ENCODE measurements at regions not wholly inside any gene's neighbourhood (a gene's known extent, or its start where the extent isn't known, plus 50 kb on each side); places are given as distances from the start of the nearest gene placed in this dataset.

GRCh38 chr13:73532987-73533510, 474.2 kb downstream of the KLF5 start:
- Mint-ChIP-seq H3K4me3 (ENCODE audit: low read depth) (no peak overlapping the region), H3K36me3 (ENCODE audit: insufficient read depth) (no peaks in the 10 kb centered on the region), H3K27me3 (no peaks in the 10 kb centered on the region), H3K4me1 (ENCODE audit: low read depth) (peaks cover 18% of the 10 kb centered on the region), H3K9me3 (ENCODE audit: low read depth) (peaks cover 6% of the 10 kb centered on the region), H3K27ac (no peak overlapping the region)
- DNase-seq (ENCODE audit: low spot score, unreplicated experiment), result no peak
- TF ChIP-seq CTCF (IDR thresholded peaks at IDR 0.05; ENCODE audit: unreplicated experiment), result no peak

DNA sequence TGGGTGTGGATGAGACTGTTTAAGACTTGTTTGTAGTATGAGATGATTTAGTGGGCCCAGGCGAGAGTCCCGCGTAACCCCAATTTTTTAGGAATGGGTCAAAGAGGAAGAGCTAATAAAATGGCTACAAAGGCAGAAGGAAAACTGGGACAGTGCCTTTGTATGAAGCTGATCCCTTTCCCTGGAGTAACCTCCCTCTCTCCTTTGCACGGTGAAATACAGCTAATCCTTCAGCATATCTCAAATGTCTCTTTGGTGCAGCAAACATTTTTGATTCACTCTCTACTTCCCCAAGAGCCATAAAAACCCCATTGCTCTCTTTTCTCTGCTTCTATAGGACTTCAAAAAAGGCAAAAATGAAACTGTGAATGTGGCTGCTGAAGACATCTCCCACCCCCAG, 473.8 kb downstream of the KLF5 start:
- H3K27me3 Mint-ChIP-seq, result no peaks in the 10 kb centered on the region
- no peak for TF ChIP-seq CTCF (IDR thresholded peaks at IDR 0.05; ENCODE audit: unreplicated experiment)

GRCh38 chr13:73531014-73531413, 472.2 kb downstream of the KLF5 start:
- TF ChIP-seq CTCF (IDR thresholded peaks at IDR 0.05; ENCODE audit: unreplicated experiment), result no peak
- Mint-ChIP-seq H3K4me3 (ENCODE audit: low read depth) (no peak overlapping the region), H3K27me3 (no peaks in the 10 kb centered on the region), H3K9me3 (ENCODE audit: low read depth) (peaks cover 9% of the 10 kb centered on the region), H3K27ac (no peak overlapping the region), H3K36me3 (ENCODE audit: insufficient read depth) (no peaks in the 10 kb centered on the region), H3K4me1 (ENCODE audit: low read depth) (peaks cover 5% of the 10 kb centered on the region)
- DNase-seq (ENCODE audit: low spot score, unreplicated experiment), result no peak

More for the DNA sequence above, 473.8 kb downstream of the KLF5 start:
- Mint-ChIP-seq H3K36me3 (ENCODE audit: insufficient read depth) (no peaks in the 10 kb centered on the region), H3K9me3 (ENCODE audit: low read depth) (peaks cover 6% of the 10 kb centered on the region), H3K4me3 (ENCODE audit: low read depth) (no peak overlapping the region), H3K27ac (no peak overlapping the region), H3K4me1 (ENCODE audit: low read depth) (peaks cover 16% of the 10 kb centered on the region)
- no peak for DNase-seq (ENCODE audit: low spot score, unreplicated experiment)

- Mint-ChIP-seq H3K27me3 (no peaks in the 10 kb centered on the region), H3K4me1 (ENCODE audit: low read depth) (no peaks in the 10 kb centered on the region), H3K27ac (peak overlapping the region; percentile 7), H3K4me3 (ENCODE audit: low read depth) (no peak overlapping the region), H3K9me3 (ENCODE audit: low read depth) (peaks cover 3% of the 10 kb centered on the region), H3K36me3 (ENCODE audit: insufficient read depth) (no peaks in the 10 kb centered on the region)
- no peak for DNase-seq (ENCODE audit: low spot score, unreplicated experiment)
- TF ChIP-seq CTCF (IDR thresholded peaks at IDR 0.05; ENCODE audit: unreplicated experiment), result no peak
Measured at GRCh38 chr13:73522937-73523336, 464.1 kb downstream of the KLF5 start.

GRCh38 chr13:73521985-73522524, 463.2 kb downstream of the KLF5 start:
- no peak for DNase-seq (ENCODE audit: low spot score, unreplicated experiment)
- Mint-ChIP-seq H3K36me3 (ENCODE audit: insufficient read depth) (no peaks in the 10 kb centered on the region), H3K9me3 (ENCODE audit: low read depth) (peaks cover 6% of the 10 kb centered on the region), H3K4me3 (ENCODE audit: low read depth) (no peak overlapping the region), H3K4me1 (ENCODE audit: low read depth) (no peaks in the 10 kb centered on the region), H3K27ac (no peak overlapping the region), H3K27me3 (no peaks in the 10 kb centered on the region)
- TF ChIP-seq CTCF (IDR thresholded peaks at IDR 0.05; ENCODE audit: unreplicated experiment), result no peak

Measured in progenitor cell of endocrine pancreas (in vitro differentiated cells).